Heart left ventricle (tissue), 13 donors: ENCODE measurements at regions not wholly inside any gene's neighbourhood (a gene's known extent, or its start where the extent isn't known, plus 50 kb on each side); places are given as distances from the start of the nearest gene placed in this dataset.

ENCODE experiments used
- POLR2A ChIP-seq, 2 donors: fragments of 450-650 bp; IDR thresholded peaks; one replicate each; pipeline ENCODE4 v1.6.1; 2017; ENCODE audit warnings: antibody characterized with exemption in 2 of 2, mild to moderate bottlenecking in 2 of 2, moderate library complexity in 2 of 2
- TF ChIP-seq, protein P1 (sequence below), 12 donors: fragments of 200-600 bp; sonication (generic) in 4 of 12; IDR thresholded peaks; one replicate each; pipeline versions ENCODE4 v1.5.0 to v1.8.0; 2018 to 2022; ENCODE audit warnings: antibody characterized with exemption in 12 of 12, mild to moderate bottlenecking in 5 of 12
- donor health status: ischemic (EF 13 %, LVEDD 7.1; RV severe dilation, severe dysfunction).
- donor health status: DM: no; HTN: yes; CAD: no.
- donor health status: DM: no; HTN: no; CAD: no.
- donor health status: ischemic (EF 25% LVEDD 6.9; RV normal size, moderate dysfunction).
- donor health status: ischemic (EF 25% LVEDD 5.7; RV mildly dilated, moderate dysfunction).
- donor health status: ischemic (EF 35%, LVEDD 5.7; RV mildly dilated, moderate dysfunction).
- donor health status: nonischemic (EF 11% LVEDD 7.7; RV severe dilation, severe dysfunction).
- donor health status: DM: yes; HTN: yes; CAD: no.
- donor health status: PGD.
- donor health status: ischemic (EF 29% LVEDD 5.4; RV normal size, mild dysfunction).
- donor health status: nonischemic (EF 23%, LVEDD 6.1; RV moderate dilation, normal function).

DNA sequence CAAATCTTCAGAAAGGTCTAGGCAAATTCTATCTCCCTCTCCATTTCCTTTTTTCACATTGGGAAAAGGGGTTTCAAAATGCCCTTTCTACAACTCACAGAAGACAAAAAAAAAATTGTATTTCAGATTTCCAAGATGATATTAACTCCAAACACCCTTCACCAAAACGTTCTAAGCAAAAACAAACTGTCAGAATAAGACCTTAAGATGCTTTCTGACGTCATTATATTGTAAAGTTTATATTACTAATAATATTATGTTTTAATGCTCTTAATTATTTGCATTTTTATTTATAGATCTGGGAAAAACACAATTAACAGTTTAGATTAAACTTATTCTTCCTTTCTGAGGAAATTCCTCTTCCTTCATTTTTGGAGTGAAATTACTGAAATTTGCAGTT lies 624.2 kb downstream of the GALC start:
- TF ChIP-seq, protein P1, sequence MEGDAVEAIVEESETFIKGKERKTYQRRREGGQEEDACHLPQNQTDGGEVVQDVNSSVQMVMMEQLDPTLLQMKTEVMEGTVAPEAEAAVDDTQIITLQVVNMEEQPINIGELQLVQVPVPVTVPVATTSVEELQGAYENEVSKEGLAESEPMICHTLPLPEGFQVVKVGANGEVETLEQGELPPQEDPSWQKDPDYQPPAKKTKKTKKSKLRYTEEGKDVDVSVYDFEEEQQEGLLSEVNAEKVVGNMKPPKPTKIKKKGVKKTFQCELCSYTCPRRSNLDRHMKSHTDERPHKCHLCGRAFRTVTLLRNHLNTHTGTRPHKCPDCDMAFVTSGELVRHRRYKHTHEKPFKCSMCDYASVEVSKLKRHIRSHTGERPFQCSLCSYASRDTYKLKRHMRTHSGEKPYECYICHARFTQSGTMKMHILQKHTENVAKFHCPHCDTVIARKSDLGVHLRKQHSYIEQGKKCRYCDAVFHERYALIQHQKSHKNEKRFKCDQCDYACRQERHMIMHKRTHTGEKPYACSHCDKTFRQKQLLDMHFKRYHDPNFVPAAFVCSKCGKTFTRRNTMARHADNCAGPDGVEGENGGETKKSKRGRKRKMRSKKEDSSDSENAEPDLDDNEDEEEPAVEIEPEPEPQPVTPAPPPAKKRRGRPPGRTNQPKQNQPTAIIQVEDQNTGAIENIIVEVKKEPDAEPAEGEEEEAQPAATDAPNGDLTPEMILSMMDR (IDR thresholded peaks at IDR 0.05) = no peak
- TF ChIP-seq POLR2A (IDR thresholded peaks at IDR 0.05) = no peak
